Esophagus squamous epithelium (tissue), 4 donors: ENCODE measurements at regions not wholly inside any gene's neighbourhood (a gene's known extent, or its start where the extent isn't known, plus 50 kb on each side); places are given as distances from the start of the nearest gene placed in this dataset.

Experiments used
- POLR2A ChIP-seq, 4 donors: fragments of 450-650 bp; IDR thresholded peaks; one replicate each; pipeline ENCODE4 v1.6.1; 2017; ENCODE audit warnings: antibody characterized with exemption in 4 of 4, mild to moderate bottlenecking in 4 of 4, moderate library complexity in 3 of 4
- TF ChIP-seq, protein P1 (sequence below), 6 experiments: fragments of 450-650 bp in 4 of 6; fragments of 200-600 bp in 2 of 6; sonication (generic) in 2 of 6; IDR thresholded peaks; one replicate each; pipeline ENCODE4 v1.5.1; 2016 to 2019; ENCODE audit warnings: antibody characterized with exemption in 6 of 6, mild to moderate bottlenecking in 4 of 6, moderate library complexity in 4 of 6

DNA sequence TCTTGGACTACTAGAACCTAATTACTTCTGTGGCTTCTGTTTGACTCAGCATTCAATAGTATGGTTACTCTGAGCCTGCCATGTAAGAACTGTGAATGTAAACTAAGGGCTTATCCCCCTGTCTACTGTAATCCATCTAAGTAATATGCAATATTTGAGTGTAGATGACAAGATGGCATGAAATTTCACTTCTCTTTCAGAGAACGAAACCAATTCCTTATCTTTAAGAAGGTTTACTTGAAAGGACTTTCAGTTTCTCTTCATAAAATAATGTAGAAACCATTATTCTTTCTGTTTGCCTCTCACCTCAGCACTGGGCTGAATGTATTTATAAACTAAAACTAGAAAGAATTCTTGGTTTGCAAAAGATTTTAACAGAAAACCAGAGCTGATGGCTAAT, 60.4 kb upstream of the ARID2 start:
- TF ChIP-seq, protein P1, sequence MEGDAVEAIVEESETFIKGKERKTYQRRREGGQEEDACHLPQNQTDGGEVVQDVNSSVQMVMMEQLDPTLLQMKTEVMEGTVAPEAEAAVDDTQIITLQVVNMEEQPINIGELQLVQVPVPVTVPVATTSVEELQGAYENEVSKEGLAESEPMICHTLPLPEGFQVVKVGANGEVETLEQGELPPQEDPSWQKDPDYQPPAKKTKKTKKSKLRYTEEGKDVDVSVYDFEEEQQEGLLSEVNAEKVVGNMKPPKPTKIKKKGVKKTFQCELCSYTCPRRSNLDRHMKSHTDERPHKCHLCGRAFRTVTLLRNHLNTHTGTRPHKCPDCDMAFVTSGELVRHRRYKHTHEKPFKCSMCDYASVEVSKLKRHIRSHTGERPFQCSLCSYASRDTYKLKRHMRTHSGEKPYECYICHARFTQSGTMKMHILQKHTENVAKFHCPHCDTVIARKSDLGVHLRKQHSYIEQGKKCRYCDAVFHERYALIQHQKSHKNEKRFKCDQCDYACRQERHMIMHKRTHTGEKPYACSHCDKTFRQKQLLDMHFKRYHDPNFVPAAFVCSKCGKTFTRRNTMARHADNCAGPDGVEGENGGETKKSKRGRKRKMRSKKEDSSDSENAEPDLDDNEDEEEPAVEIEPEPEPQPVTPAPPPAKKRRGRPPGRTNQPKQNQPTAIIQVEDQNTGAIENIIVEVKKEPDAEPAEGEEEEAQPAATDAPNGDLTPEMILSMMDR (IDR thresholded peaks at IDR 0.05): no peak
- TF ChIP-seq POLR2A (IDR thresholded peaks at IDR 0.05): no peak
